B cell (primary cell): ENCODE measurements at regions not wholly inside any gene's neighbourhood (a gene's known extent, or its start where the extent isn't known, plus 50 kb on each side); places are given as distances from the start of the nearest gene placed in this dataset.

Experiments
- CTCF ChIP-seq: fragments of 200-600 bp; IDR thresholded peaks from one replicate; pipeline ENCODE4 v1.8.0; 2022; ENCODE audit warnings: antibody characterized with exemption, mild to moderate bottlenecking
- EZH2 ChIP-seq: IDR thresholded peaks from 2 replicates; pipeline ENCODE4 v1.6.1; 2012; ENCODE audit warnings: borderline replicate concordance, low read depth, mild to moderate bottlenecking, moderate library complexity, low read length; ENCODE audit not compliant: insufficient read depth, poor library complexity, severe bottlenecking

- no peak for TF ChIP-seq CTCF
- no peak for TF ChIP-seq EZH2
Observed at GRCh38 chr2:22900674-22901073, 484.3 kb upstream of the KLHL29 start.
